Erythroblast (primary cell): ENCODE measurements at regions not wholly inside any gene's neighbourhood (a gene's known extent, or its start where the extent isn't known, plus 50 kb on each side); places are given as distances from the start of the nearest gene placed in this dataset.

ENCODE experiments used
- GATA1 ChIP-seq: IDR thresholded peaks from 2 replicates; pipeline ENCODE4 v1.6.1; 2011; ENCODE audit warnings: low read depth, mild to moderate bottlenecking, control low read depth, low read length, moderate library complexity
- POLR2A ChIP-seq: IDR thresholded peaks from 2 replicates; pipeline ENCODE4 v1.6.1; 2011; ENCODE audit warnings: mild to moderate bottlenecking, low read length

GRCh38 chr7:124667312-124668153, 98.1 kb downstream of the GPR37 start:
- TF ChIP-seq POLR2A = no peak
- TF ChIP-seq GATA1 = no peak
